Thymus (tissue), 11 donors: ENCODE measurements at regions not wholly inside any gene's neighbourhood (a gene's known extent, or its start where the extent isn't known, plus 50 kb on each side); places are given as distances from the start of the nearest gene placed in this dataset.
A peak's percentile ranks its signal among the peaks of the same experiment; 100 is the strongest.
"Not testable (repeated sequence)": the region's sequence is repeated elsewhere in the genome, so short reads cannot be mapped to it uniquely, and the experiment has no call there.

Source experiments
- DNase-seq, 9 donors: peaks; one replicate each; pipeline ENCODE4 v3.0.0-alpha.2; 2013; ENCODE audit warnings: low spot score in 9 of 9, low read depth in 6 of 9, missing footprints in 1 of 9
- H3K27ac ChIP-seq, 2 donors: one replicate each; pipeline ENCODE4 v1.5.1; 2013; ENCODE audit warnings: control low read depth in 1 of 2, low read depth in 1 of 2, low read length in 1 of 2, mild to moderate bottlenecking in 1 of 2, moderate library complexity in 1 of 2
- H3K27me3 ChIP-seq, 2 donors: one replicate each; pipeline ENCODE4 v1.5.1; 2013; ENCODE audit warnings: low read length in 1 of 2; ENCODE audit not compliant: control insufficient read depth in 2 of 2, insufficient read depth in 1 of 2
- H3K36me3 ChIP-seq, 2 donors: one replicate each; pipeline ENCODE4 v1.5.1; 2013; ENCODE audit warnings: low read length in 1 of 2, mild to moderate bottlenecking in 1 of 2, moderate library complexity in 1 of 2; ENCODE audit not compliant: control insufficient read depth in 2 of 2, insufficient read depth in 2 of 2
- H3K4me1 ChIP-seq, 2 donors: one replicate each; pipeline ENCODE4 v1.5.1; 2013; ENCODE audit warnings: low read length in 2 of 2; ENCODE audit not compliant: control insufficient read depth in 2 of 2, insufficient read depth in 2 of 2
- H3K4me3 ChIP-seq, 2 donors: one replicate each; pipeline ENCODE4 v1.5.1; 2013; ENCODE audit warnings: low read length in 2 of 2, control low read depth in 1 of 2, mild to moderate bottlenecking in 1 of 2
- H3K9me3 ChIP-seq, 2 donors: one replicate each; pipeline ENCODE4 v1.5.1; 2013; ENCODE audit warnings: low read length in 1 of 2, mild to moderate bottlenecking in 1 of 2; ENCODE audit not compliant: control insufficient read depth in 2 of 2, insufficient read depth in 1 of 2
- WGBS: extraction: QIAGEN DNeasy Blood & Tissue Kit; methylation state at CpG from one replicate; pipeline ENCODE4 v1.1.7; 2013; 5-methylcytosine and 5-hydroxymethylcytosine counted together
- donor health status: healthy.

- no peaks in the 10 kb centered on the region for H3K36me3 ChIP-seq
- 12% methylated on average over 30 of the region's 30 CpGs for WGBS
- DNase-seq, result peak in 2 of 9 donors; percentile 9 to 24
- H3K9me3 ChIP-seq, result peaks cover 0 to 4% of the 10 kb centered on the region in 2 donors
- no peak overlapping the region for H3K4me3 ChIP-seq
- no peak overlapping the region for H3K27ac ChIP-seq
- peaks cover 0 to 27% of the 10 kb centered on the region in 2 donors for H3K4me1 ChIP-seq
- H3K27me3 ChIP-seq, result peaks cover 0 to 43% of the 10 kb centered on the region in 2 donors
Observed at GRCh38 chr6:170147832-170148708, 142.8 kb downstream of the DLL1 start.

- Histone ChIP-seq H3K9me3 (peaks cover 0 to 4% of the 10 kb centered on the region in 2 donors), H3K27me3 (peaks cover 0 to 35% of the 10 kb centered on the region in 2 donors), H3K27ac (no peak overlapping the region), H3K4me3 (no peak overlapping the region), H3K4me1 (peaks cover 0 to 23% of the 10 kb centered on the region in 2 donors), H3K36me3 (no peaks in the 10 kb centered on the region)
- no peak for DNase-seq
- 84% methylated on average over 23 of the region's 23 CpGs for WGBS
Observed at GRCh38 chr6:170147056-170147787, 143.7 kb downstream of the DLL1 start.

- no peaks in the 10 kb centered on the region for H3K36me3 ChIP-seq
- 88% methylated on average over 11 of the region's 12 CpGs for WGBS
Observed at GRCh38 chr6:170146640-170147039, 144.2 kb downstream of the DLL1 start.

GRCh38 chr6:170146131-170146530 lies 144.7 kb downstream of the DLL1 start:
- Histone ChIP-seq H3K27me3 (peaks cover 0 to 24% of the 10 kb centered on the region in 2 donors), H3K4me1 (peaks cover 0 to 20% of the 10 kb centered on the region in 2 donors)
- not testable (repeated sequence) for H3K36me3 ChIP-seq, H3K27ac ChIP-seq, DNase-seq, H3K9me3 ChIP-seq, H3K4me3 ChIP-seq

More at GRCh38 chr6:170146640-170147039, 144.2 kb downstream of the DLL1 start:
- Histone ChIP-seq H3K4me3 (no peak overlapping the region), H3K27me3 (peaks cover 0 to 29% of the 10 kb centered on the region in 2 donors), H3K27ac (no peak overlapping the region), H3K4me1 (peaks cover 0 to 20% of the 10 kb centered on the region in 2 donors), H3K9me3 (peaks cover 0 to 4% of the 10 kb centered on the region in 2 donors)
- no peak for DNase-seq

- not testable (repeated sequence) for H3K4me3 ChIP-seq, H3K36me3 ChIP-seq, H3K27ac ChIP-seq, H3K9me3 ChIP-seq, DNase-seq
- Histone ChIP-seq H3K27me3 (peaks cover 0 to 24% of the 10 kb centered on the region in 2 donors), H3K4me1 (peaks cover 0 to 20% of the 10 kb centered on the region in 2 donors)
- WGBS, result 87% methylated on average over 3 of the region's 3 CpGs
Observed at GRCh38 chr6:170145716-170146115, 145.2 kb downstream of the DLL1 start.

- no peak for DNase-seq
- 98% methylated on average over 3 of the region's 3 CpGs for WGBS
- H3K36me3 ChIP-seq, result no peaks in the 10 kb centered on the region
- peaks cover 0 to 20% of the 10 kb centered on the region in 2 donors for H3K4me1 ChIP-seq
- no peak overlapping the region for H3K27ac ChIP-seq
- H3K4me3 ChIP-seq, result no peak overlapping the region
- H3K9me3 ChIP-seq, result peaks cover 0 to 4% of the 10 kb centered on the region in 2 donors
- H3K27me3 ChIP-seq, result peaks cover 0 to 21% of the 10 kb centered on the region in 2 donors
Observed at GRCh38 chr6:170145272-170145592, 145.6 kb downstream of the DLL1 start.

GRCh38 chr6:170144571-170145271 lies 146.2 kb downstream of the DLL1 start:
- H3K9me3 ChIP-seq, result peaks cover 0 to 5% of the 10 kb centered on the region in 2 donors
- peaks cover 0 to 18% of the 10 kb centered on the region in 2 donors for H3K27me3 ChIP-seq
- H3K4me3 ChIP-seq, result no peak overlapping the region
- H3K36me3 ChIP-seq, result no peaks in the 10 kb centered on the region
- H3K4me1 ChIP-seq, result peaks cover 0 to 20% of the 10 kb centered on the region in 2 donors
- DNase-seq, result no peak
- 71% methylated on average over 4 of the region's 4 CpGs for WGBS
- H3K27ac ChIP-seq, result no peak overlapping the region

GRCh38 chr6:170143401-170144150 lies 147.3 kb downstream of the DLL1 start:
- WGBS, result 90% methylated on average over 14 of the region's 14 CpGs
- H3K36me3 ChIP-seq, result no peaks in the 10 kb centered on the region
- peaks cover 0 to 13% of the 10 kb centered on the region in 2 donors for H3K4me1 ChIP-seq
- no peak overlapping the region for H3K4me3 ChIP-seq
- no peak for DNase-seq
- H3K9me3 ChIP-seq, result peaks cover 0 to 9% of the 10 kb centered on the region in 2 donors
- peaks cover 0 to 13% of the 10 kb centered on the region in 2 donors for H3K27me3 ChIP-seq
- no peak overlapping the region for H3K27ac ChIP-seq
